GM21526 (cell line): ENCODE measurements at regions not wholly inside any gene's neighbourhood (a gene's known extent, or its start where the extent isn't known, plus 50 kb on each side); places are given as distances from the start of the nearest gene placed in this dataset.
"Not testable (repeated sequence)": the region's sequence is repeated elsewhere in the genome, so short reads cannot be mapped to it uniquely, and the experiment has no call there.

ENCODE experiments used
- ATAC-seq: cut with Tn5 transposase; IDR thresholded peaks from one replicate; pipeline ENCODE4 v1.9.1; 2021; ENCODE audit warnings: moderate library complexity; ENCODE audit not compliant: unreplicated experiment, low FRiP score

DNA sequence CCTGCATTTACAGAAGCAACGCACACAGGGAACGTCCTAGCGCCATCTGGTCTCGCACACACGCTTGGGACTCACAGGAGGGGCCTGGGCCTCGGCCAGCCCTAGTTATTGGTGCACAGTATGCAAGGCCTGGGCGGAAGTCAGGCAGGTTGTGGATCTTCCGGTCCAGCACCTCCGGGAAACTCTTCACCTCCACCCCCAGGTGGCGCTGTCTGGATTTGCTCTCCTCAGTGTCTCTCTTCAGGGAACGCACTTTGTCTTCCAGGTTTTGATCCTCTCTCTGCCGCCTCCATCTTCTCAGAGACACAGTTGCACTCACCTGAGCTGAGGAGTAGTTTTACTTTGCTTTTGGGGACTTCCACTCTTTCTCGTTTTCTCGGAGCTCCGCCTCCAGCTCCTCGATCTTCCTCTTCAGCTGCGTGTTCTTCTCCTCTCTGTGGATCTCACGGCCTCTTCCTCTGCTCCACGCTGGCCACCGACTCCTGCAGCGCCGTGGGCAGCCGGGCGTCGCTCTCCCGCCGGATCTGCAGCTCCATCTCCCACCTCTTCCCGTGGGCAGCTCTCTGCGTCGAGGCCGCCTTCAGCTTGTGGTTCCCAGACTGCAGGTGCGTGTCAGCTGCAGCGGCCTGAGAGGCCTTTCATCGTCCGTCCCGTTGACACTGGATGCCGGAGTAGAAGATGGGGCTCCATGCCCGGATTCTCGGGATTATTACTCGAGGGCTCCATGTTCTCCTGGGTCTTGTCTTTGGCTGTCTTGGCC lies 933.8 kb downstream of the TMEM121 start:
- no peak for ATAC-seq

DNA sequence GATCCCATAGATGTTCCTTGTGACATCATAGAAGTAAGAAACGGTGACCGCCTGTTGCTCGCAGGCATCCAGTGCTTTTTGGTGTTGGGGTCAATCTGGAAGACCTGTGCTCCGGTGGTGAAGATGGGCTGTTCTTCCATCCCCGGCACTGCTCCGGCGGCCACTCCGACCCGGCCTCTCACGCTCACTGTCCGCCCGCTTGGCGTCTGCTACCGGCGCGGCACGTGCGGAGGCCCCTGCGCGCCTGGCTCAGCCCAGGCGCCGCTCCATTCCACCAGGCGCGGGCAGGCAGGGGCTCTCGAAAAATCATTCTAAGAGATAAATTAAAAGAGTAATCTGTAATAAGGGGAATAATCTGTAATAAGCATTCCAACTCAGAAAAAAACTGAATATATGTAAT lies 934.5 kb downstream of the TMEM121 start:
- ATAC-seq = no peak

DNA sequence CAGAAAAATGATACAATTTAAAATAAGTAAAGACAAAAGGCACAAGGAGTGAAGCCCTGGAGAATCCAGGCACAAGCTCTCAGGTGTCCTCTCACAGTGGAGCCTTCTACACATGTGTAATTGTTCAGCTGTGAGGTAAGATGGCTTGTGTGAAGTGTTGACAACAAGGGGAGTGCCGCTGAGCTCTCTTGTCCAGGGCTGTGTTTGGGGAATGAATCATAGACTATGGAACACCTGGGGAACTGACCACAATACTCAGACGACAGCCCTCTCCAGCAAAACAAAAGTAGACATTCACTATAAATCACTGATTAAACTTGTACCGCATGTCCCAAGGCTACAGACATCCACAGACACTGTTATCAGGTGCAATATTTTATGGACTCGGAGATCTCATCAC lies 940.1 kb downstream of the TMEM121 start:
- not testable (repeated sequence) for ATAC-seq

DNA sequence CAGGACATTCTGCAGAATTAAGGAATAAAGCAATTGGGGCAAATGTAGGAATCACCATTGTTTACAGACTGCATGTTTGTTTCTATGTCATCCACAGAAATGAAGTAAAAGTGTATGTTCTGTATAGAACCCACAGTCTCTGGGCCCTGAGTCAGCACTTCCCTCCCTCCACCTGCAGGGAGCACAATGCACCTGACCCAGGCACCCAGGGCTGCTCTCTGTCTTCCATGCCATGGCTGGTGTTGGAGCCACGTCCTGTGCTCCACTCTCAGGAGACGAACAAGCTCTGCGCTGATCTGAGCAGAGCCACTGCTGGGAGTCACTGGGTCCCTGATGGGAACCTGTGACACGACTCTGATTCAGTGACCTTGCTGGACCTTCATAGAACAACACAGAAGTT lies 942.5 kb downstream of the TMEM121 start:
- ATAC-seq = not testable (repeated sequence)

DNA sequence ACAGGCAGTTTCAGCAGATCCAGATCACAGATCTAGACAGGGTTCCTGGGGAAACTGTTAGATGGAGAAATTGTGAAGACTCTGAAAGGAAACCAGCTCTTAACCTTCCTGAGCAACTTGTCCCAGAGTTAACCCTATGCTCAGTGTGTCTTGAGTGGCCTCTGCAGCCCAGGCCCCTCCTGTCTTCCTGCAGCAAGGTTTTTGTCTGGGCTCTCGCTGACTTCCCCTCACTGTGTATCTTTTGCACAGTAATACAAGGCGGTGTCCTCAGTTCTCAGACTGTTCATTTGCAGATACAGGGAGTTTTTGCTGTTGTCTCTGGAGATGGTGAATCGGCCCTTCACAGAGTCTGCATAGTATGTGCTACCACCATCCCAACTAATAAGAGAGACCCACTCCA lies 943.6 kb downstream of the TMEM121 start:
- ATAC-seq = not testable (repeated sequence)

DNA sequence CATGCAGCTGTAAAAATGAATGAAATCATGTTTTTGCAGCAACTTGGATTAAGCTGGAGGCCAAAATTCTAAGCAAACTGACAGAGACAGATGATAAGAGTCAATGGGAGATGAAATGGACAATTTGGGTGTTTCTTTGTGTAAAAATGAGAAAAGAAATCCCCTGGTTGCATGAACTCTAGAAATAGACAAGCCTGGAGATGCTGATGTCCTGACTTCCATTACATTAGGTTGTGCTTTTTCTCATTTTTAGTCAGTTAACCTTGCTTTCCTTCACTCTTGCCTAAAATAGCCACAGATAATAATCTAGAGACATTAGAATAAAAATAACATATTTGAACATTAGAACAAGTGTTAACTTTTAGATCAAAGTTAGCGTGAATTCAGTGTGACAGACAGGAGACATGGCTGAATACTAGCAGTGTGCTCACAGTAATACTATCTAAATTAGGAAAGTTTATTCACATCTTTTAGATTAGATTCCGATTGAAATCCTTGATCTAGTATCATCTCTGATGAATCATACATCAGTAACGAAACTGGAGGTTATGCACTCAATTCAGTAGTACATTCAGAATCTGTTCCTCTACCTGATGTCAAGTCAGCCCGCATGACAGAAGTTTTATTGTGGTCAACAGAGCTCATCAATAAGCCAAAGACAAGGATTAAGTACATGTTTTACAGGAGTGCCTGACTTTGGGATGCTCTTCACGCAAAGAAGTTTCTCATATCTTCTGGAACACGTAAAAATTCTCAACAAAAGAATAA lies 948.1 kb downstream of the TMEM121 start:
- not testable (repeated sequence) for ATAC-seq

DNA sequence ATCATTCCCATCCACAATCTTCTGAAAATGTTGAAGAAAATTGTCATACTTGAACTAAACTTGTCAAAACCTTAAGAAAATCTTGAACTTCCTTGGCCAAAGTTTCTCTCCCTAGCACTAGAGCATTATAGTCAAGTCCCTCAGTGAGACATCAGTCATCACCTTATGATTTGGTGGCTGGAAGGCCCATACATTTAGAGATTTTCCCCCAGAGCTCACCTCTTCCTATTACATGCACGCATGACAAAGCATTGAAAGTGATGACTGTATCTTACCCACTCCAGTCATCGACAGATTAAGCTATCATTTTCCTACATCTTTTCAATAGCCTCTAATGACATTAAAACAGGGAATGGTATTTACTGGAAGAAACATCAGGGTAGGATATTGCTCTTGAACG lies 948.8 kb downstream of the TMEM121 start:
- not testable (repeated sequence) for ATAC-seq

DNA sequence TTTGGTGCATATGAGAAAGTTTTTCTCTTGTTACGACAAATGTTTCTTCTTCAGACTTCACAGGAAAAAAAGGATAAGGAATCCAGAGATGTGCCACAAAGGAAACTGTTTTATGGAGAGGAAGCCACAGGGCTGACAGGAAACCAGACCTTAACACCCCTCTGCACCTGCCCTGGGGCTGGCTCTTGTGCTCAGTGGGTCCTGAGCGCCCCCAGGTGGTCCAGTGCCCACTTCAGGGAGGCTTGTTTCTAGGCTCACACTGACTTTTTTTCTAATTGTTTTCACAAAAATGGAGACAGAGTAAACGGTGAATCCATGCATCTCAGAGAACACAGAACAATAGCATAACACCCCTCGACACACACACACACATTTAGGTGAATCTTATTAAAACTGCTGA lies 951.2 kb downstream of the TMEM121 start:
- not testable (repeated sequence) for ATAC-seq

DNA sequence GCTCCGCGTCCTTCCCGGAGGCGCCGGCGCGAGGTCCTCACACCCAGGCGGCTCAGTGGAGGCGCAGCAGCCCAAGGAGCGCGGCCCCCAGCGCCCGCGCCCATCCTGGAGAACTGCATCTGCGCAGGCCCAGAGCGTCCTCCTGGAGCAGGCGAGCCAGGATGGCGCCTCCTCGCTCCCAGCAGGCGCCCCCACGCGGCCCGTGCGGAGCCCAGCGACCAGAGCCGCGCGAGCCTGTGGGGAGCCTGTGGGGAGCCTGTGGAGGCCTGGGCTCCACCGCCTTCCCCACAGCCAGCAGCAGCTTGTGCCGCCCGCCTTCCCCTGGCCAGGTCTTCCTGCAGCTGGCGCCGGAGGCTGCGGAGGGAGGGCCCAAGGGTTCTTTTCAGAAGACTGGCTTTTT lies 953.9 kb downstream of the TMEM121 start:
- ATAC-seq = not testable (repeated sequence)

DNA sequence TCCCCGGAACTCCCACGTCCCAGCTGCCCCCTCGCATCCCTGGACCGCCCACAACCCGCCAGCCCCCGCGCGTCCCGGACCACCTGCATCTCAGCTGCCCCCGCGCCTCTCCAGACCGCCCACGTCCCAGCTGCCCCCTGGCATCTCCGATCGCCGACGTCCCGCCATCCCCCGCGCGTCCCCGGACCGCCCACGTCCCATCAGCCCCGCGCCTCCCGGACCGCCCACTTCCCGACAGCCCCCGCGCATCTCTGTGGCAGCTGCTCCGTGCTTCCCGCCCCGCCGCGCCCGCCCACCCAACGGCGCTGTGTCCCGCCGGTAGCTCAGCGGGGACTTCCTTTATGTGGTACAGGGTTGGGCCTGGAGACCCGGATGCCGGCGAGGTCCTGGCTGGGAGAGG lies 955.8 kb downstream of the TMEM121 start:
- ATAC-seq = not testable (repeated sequence)

DNA sequence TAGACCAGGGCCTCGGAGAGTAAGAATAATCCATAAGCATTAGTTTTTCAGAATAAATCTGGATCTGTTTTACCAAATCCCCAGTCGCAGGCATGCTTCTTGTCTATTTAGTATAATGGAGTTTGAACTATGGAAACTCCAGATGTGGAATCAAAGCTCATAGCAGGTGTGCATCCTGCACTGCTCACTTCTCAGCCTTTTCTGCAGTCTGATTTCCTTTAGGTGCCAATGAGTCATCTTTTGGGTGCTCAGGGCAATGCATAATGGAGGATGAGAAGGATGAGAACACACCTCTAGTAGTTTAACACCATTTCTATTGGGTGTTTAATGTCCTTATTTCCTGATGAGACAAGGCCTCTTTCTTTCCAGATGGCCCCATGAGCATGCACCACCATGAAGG lies 961.2 kb downstream of the TMEM121 start:
- ATAC-seq = no peak

DNA sequence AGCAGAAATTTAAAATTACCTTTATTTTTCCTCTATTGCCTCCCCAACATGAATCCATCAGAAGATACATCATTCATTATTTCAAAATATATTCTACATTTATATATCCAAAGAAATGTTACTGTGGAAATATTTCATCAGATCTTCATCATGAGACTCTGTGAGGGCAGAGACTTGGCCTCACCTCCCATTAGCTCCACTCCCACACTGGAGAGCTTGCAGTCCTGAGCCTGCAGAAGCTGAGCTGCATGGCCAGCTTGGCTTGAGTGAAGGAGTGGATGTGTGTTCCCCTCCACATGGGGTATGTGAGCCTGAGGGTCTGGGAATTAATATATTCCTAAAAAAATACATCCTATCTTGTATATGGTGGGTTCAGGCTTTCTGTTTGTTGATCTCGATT lies 961.9 kb downstream of the TMEM121 start:
- no peak for ATAC-seq

DNA sequence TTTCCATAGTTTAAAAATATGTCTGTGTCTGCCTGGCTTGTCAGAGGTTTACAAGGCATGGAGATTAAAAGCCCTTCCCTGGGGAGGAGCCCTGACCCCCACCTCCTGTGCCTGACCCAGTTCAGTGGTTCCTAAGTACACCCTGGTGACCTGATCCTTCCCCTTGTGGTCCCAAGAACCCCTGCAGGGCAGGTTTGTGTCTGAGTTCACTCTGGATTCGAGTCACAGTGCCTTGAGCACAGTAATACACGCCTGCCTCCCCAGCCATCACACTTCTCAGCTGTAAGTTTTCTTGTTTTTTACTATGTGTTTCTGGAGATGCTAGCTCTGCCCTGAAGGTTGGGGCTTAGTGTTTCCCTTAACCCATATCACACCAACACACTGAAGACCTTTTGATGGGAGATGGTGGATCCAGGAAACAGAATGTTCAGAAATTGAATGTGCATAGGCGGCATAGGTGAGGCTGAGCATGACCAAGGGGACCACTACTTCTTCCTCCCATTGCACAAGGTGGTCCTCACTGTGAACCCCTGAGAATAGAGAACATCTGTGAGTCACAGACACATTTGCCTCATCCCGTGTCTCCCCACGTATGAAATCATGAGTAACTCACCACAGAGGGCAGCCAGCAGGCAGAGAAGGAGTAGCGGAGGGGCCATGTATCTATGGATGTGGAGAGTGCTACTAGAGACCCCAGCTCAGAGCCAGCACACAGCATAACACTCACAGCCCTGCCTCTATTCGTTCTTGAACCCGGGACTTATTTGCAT lies 962.9 kb downstream of the TMEM121 start:
- no peak for ATAC-seq

DNA sequence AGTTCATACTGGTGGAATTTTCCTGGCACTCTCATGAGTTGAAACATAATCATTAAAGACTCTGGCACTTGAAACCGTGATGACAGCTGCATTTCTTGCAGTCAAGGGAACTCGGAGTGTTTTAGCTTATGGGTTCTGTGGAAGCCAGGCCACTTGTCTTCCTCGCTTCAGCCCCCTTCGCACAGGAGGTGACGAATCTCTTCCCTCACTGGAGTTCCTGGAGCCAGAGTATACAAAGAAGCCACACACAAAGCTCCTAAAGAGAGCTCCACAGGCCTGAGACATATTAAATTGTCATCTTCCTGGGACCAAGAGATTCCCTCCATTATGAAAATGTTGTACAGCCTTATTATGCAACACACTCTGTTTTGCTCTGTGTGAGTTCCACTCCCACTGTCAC lies 964.1 kb downstream of the TMEM121 start:
- no peak for ATAC-seq

DNA sequence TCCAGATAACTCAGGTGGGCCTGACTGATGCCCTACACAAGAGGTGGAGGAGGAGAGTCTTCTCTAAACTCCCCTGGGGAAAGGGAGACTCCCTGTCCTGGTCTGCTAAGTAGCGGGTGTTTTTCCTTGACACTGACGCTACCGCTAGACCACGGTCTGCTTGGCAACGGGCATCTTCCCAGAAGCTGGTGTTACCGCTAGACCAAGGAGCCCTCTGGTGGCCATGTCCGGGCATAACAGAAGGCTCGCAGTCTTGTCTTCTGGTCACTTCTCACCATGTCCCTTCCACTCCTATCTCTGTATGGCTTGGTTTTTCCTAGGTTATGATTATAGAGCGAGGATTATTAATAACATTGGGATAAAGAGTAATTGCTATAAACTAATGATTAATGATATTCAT lies 965.5 kb downstream of the TMEM121 start:
- ATAC-seq = no peak

DNA sequence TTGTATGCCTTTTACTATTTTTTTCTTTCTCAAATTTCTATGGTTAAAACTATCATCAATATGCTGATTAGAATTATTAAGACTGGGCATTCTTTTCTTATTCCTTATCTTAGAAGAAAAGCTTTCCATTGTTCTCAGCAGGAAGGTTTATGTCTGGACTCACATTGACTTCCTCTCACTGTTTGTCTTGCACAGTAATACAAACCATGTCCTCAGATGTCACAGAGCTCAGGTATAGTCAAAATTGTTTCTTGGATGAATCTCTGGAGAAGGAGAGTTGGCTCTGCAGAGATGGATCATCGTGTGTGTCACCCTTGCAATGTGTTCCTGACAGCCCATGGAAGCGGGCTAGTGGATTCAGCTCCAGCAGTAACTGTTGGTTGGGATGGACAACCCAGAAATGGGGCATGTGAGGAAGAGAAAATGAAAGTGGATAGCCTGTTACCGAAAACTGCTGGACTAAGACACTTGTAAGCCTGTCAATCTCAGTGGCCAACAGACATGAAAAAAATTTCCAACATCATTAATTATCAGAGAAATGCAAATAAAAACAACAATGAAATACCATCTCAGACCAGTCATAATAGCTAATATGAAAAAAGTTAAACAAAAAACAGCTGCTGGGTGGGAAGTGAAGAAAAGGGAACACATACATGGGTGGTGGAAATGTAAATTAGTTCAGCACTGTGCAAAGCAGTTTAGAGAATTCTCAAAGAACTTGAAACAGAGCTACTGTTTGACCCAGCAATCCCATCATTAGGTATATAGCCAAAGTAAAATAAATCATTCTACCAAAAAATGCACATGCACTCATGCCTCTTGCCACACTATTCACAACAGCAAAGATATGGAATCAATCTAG lies 967.8 kb downstream of the TMEM121 start:
- no peak for ATAC-seq

DNA sequence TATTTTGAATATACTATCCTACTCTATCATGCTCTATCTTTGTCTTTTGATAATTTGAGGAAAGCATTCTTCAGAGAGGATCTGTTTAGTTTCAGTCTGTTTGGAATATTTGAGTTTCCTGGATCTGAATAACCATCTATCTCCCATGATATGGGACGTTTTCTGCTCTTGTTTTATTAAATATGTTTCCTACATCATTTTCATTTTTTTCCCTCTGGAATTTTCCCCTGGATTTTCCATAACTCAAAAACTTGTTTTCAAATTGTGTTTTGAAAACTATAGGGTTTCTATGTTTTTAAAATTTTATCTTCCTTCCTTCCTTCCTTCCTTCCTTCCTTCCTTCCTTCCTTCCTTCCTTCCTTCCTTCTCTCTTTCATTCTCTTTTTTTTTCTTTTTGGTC lies 974.2 kb downstream of the TMEM121 start:
- no peak for ATAC-seq

DNA sequence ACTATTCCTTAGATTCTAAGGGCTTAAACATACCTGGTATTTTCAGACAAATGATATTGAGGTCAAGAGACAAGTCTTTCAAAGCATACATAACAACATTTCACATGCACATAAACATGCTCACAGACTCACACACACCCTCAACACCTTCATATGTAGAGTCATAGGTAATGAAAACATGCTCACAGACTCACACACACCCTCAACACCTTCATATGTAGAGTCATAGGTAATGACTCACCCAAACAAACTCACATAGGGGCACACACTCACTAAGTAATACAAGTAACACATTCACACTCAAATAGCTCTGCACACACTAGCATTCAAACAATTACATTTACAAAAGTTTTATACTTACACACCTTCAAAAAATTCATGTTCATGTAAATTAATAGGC lies 975.5 kb downstream of the TMEM121 start:
- no peak for ATAC-seq

DNA sequence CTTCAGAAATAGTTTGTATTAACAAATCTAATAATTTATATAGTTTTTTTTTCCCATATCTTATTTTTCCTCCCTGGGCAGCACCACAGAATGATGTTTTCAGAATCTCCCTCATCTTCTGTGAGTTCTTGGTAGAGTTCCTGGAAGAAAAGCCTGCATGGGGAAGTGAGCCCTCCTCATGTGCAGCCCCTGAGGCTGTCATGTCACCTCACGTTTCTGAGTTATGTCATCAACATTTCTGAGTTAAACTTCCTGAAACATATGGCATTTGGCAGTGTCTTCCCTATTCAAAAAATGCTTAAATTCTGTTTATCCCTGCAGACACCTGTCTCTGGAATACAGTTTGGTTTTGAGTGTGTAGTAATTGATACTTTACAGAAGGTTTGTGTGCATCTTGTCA lies 979.0 kb downstream of the TMEM121 start:
- ATAC-seq = no peak

DNA sequence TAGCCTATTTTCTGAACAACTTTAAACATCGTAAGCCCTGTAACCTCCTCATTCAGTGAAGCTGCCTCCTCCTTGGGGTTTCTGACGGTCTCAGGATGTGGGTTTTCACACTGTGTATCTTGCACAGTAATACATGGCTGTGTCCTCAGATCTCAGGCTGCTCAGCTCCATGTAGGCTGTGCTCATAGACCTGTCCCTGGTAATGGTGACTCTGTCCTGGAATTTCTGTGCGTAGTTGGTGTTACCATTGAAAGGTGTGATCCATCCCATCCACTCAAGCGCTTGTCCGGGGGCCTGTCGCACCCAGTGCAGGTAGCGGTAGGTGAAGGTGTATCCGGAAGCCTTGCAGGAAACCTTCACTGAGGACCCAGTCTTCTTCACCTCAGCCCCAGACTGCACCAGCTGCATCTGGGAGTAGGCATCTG lies 980.5 kb downstream of the TMEM121 start:
- ATAC-seq = no peak
